ENCODE measurements at regions not wholly inside any gene's neighbourhood (a gene's known extent, or its start where the extent isn't known, plus 50 kb on each side); places are given as distances from the start of the nearest gene placed in this dataset.

DNA sequence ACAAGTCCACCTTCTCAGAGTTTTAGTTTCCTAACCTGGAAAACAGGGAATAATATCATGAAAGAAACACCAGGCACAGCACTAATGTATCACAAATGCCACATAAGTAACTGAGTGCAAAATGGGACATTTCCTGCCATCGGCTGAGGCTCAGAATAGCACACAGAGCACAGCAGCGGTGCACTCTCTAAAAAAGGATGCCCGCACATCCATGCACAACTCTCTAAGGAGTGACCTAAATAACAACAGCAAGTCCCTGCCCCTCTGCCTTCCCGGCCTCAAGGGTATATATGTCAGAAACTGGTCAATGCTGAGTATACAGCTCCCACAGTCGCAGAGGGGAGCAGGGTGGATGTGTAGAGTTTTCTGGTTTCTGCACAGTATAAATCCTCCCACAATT is 100.1 kb upstream of the ERG start (continued):
- TF ChIP-seq RFX5 (IDR thresholded peaks at IDR 0.05; ENCODE audit: low read depth, low read length) (no peak), ZNF879 (CRISPR knock-in tag; IDR thresholded peaks at IDR 0.05) (no peak), ZNF607 (CRISPR knock-in tag; IDR thresholded peaks at IDR 0.05; ENCODE audit: borderline replicate concordance) (no peak)

DNA sequence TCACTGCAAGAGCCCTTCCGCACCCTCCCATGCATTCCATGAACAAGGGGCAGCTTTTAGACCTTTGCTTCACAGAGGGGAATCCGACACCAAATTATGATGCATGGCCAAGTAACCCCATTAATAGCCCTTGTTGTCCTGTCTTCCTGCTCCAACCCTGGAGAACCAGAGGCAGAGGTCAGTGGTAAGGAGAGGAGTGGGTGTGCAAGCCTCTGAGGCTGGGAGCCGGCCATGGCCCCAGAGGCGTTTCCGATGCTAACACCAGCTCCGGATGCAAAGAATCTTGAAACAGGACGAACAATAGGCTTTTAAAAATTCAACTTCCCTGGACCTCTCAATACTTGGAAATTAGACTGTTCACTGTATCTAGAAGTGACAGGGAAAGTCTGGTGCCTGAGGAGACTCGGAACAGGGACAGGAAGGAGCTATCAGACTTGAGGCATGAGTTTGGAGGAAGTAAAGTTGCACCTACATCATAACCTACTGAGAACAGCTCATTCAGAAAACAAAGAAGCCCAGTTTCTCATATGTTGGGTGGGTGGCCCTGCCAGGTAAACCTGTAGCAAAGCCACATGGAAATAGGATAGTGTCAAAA is 101.2 kb upstream of the ERG start:
- Histone ChIP-seq H3K79me2 (ENCODE audit: insufficient read depth, low read length) (no peaks in the 10 kb centered on the region), H3K4me2 (ENCODE audit: low read depth, low read length) (no peak overlapping the region), H2AFZ (ENCODE audit: low read length) (no peak overlapping the region), H3K9ac (ENCODE audit: insufficient read depth, low read depth, low read length) (no peak overlapping the region), H3K27ac (ENCODE audit: extremely low read length, insufficient read depth, low read length) (no peak overlapping the region), H3K9me3 (ENCODE audit: low read length) (no peaks in the 10 kb centered on the region), H3K27me3 (ENCODE audit: control insufficient read depth in 1 of 2, insufficient read depth in 2 of 2, low read length in 2 of 2) (peaks cover 0 to 36% of the 10 kb centered on the region in 2 experiments; a peak in 3 of 5 replicates), H4K20me1 (ENCODE audit: insufficient read depth, low read length) (no peaks in the 10 kb centered on the region), H3K4me1 (ENCODE audit: insufficient read depth, low read length) (peaks cover 10% of the 10 kb centered on the region; the same call in 1 of the 2 replicates), H3K36me3 (replicated peaks in 1 of 2; ENCODE audit: control insufficient read depth in 1 of 2, insufficient read depth in 2 of 2, low read length in 2 of 2) (no peaks in the 10 kb centered on the region), H3K4me3 (replicated peaks in 1 of 3; ENCODE audit: insufficient read depth in 1 of 3, low read depth in 2 of 3, low read length in 3 of 3) (no peak overlapping the region)
- WGBS (ENCODE audit: low lambda C conversion rate), result 54% methylated on average over 6 of the region's 8 CpGs
- CTCF ChIA-PET (ENCODE audit: low intra/inter-chr PET ratio, low total read pairs), result no interaction called here
- in situ Hi-C loops (cut with HindIII; ENCODE audit: extremely low pct_ligation_motif_present, low pct_unique_long_range_greater_than_20kb), result no loop called here
- DNase-seq (ENCODE audit: low spot score) (no peak), ATAC-seq (no peak), FAIRE-seq (no peak)
- no TSS peak for BruUV-seq (replicated peaks)
- intact Hi-C loops (cut with micrococcal nuclease; ENCODE audit: unreplicated experiment), result no loop called here
- POLR2A ChIA-PET, result no interaction called here
- TF ChIP-seq SUZ12 (IDR thresholded peaks at IDR 0.05; ENCODE audit: low read depth, low read length) (no peak), CHD4 (IDR thresholded peaks at IDR 0.05; ENCODE audit: borderline replicate concordance, low read length) (no peak), ZNF564 (CRISPR knock-in tag; IDR thresholded peaks at IDR 0.05) (no peak), NFYC (CRISPR knock-in tag; IDR thresholded peaks at IDR 0.05) (no peak), ZFP36L2 (CRISPR knock-in tag; IDR thresholded peaks at IDR 0.05) (no peak), GTF2F1 (IDR thresholded peaks at IDR 0.05; ENCODE audit: low read length) (no peak), ZNF496 (CRISPR knock-in tag; IDR thresholded peaks at IDR 0.05; ENCODE audit: insufficient replicate concordance) (no peak), NFIC (IDR thresholded peaks at IDR 0.05; ENCODE audit: low read length) (no peak), ZNF296 (CRISPR knock-in tag; conservative IDR thresholded peaks at IDR 0.05) (no peak), ZZZ3 (CRISPR knock-in tag; IDR thresholded peaks at IDR 0.05; ENCODE audit: borderline replicate concordance) (no peak), MAFG (CRISPR knock-in tag; IDR thresholded peaks at IDR 0.05) (no peak)
- TF ChIP-seq, protein P1, sequence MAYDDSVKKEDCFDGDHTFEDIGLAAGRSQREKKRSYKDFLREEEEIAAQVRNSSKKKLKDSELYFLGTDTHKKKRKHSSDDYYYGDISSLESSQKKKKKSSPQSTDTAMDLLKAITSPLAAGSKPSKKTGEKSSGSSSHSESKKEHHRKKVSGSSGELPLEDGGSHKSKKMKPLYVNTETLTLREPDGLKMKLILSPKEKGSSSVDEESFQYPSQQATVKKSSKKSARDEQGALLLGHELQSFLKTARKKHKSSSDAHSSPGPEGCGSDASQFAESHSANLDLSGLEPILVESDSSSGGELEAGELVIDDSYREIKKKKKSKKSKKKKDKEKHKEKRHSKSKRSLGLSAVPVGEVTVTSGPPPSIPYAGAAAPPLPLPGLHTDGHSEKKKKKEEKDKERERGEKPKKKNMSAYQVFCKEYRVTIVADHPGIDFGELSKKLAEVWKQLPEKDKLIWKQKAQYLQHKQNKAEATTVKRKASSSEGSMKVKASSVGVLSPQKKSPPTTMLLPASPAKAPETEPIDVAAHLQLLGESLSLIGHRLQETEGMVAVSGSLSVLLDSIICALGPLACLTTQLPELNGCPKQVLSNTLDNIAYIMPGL (CRISPR knock-in tag; IDR thresholded peaks at IDR 0.05; ENCODE audit: borderline replicate concordance in 1 of 2, low read depth in 1 of 2), result no peak
- TF ChIP-seq, protein P2, sequence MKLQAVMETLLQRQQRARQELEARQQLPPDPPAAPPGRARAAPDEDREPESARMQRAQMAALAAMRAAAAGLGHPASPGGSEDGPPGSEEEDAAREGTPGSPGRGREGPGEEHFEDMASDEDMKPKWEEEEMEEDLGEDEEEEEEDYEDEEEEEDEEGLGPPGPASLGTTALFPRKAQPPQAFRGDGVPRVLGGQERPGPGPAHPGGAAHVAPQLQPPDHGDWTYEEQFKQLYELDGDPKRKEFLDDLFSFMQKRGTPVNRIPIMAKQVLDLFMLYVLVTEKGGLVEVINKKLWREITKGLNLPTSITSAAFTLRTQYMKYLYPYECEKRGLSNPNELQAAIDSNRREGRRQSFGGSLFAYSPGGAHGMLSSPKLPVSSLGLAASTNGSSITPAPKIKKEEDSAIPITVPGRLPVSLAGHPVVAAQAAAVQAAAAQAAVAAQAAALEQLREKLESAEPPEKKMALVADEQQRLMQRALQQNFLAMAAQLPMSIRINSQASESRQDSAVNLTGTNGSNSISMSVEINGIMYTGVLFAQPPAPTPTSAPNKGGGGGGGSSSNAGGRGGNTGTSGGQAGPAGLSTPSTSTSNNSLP (IDR thresholded peaks at IDR 0.05; ENCODE audit: low read depth, low read length), result no peak
- TF ChIP-seq, protein P3, sequence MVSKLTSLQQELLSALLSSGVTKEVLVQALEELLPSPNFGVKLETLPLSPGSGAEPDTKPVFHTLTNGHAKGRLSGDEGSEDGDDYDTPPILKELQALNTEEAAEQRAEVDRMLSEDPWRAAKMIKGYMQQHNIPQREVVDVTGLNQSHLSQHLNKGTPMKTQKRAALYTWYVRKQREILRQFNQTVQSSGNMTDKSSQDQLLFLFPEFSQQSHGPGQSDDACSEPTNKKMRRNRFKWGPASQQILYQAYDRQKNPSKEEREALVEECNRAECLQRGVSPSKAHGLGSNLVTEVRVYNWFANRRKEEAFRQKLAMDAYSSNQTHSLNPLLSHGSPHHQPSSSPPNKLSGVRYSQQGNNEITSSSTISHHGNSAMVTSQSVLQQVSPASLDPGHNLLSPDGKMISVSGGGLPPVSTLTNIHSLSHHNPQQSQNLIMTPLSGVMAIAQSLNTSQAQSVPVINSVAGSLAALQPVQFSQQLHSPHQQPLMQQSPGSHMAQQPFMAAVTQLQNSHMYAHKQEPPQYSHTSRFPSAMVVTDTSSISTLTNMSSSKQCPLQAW (CRISPR knock-in tag; IDR thresholded peaks at IDR 0.05), result no peak
- TF ChIP-seq, protein P4, sequence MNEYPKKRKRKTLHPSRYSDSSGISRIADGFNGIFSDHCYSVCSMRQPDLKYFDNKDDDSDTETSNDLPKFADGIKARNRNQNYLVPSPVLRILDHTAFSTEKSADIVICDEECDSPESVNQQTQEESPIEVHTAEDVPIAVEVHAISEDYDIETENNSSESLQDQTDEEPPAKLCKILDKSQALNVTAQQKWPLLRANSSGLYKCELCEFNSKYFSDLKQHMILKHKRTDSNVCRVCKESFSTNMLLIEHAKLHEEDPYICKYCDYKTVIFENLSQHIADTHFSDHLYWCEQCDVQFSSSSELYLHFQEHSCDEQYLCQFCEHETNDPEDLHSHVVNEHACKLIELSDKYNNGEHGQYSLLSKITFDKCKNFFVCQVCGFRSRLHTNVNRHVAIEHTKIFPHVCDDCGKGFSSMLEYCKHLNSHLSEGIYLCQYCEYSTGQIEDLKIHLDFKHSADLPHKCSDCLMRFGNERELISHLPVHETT (CRISPR knock-in tag; conservative IDR thresholded peaks at IDR 0.05), result no peak
